ENCODE measurements at regions not wholly inside any gene's neighbourhood (a gene's known extent, or its start where the extent isn't known, plus 50 kb on each side); places are given as distances from the start of the nearest gene placed in this dataset.
A peak's percentile ranks its signal among the peaks of the same experiment; 100 is the strongest.
"Not testable (repeated sequence)": the region's sequence is repeated elsewhere in the genome, so short reads cannot be mapped to it uniquely, and the experiment has no call there.

GRCh38 chr3:10109-10996 is 186.2 kb upstream of the CHL1 start:
- DNase-seq = not testable (repeated sequence)

GRCh38 chr3:11734-12133 is 184.8 kb upstream of the CHL1 start:
- DNase-seq = peak; percentile 52

DNA sequence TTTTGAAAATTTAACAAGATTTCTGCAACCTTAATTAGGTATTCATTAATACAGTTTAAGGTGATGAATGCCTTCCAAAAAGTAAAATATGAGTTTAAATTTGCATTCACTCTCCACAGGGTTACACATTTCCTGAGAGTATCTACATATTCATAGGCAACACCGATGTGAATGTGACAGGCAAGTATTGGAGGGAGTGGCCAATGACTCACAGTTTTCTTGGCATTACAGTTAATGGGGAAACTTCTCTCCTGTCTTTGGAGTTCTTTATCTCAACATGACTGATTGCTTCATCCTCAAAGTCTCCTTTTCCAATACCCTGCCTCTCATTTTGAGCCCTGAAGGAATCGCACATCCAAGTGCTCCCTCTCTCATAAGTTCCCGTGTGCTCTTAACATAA is 181.9 kb upstream of the CHL1 start:
- no peak for DNase-seq

DNA sequence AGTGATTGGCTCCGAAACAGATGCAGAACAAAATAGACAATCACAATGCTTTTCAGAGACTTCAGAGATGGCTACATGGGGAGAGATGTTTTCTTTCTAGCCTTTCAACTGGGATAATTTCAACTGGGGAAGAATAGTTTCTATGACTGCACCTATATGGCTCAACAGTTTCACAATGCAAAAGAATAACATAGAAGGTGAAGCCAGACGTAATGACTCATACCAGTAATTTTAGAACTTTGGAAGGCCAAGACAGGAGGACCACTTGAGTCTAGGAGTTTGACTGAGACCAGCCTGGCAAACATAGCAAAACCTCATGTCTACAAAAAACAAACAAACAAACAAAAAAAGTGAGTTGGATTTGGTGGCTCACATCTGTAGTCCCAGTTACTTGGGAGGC is 180.2 kb upstream of the CHL1 start:
- no peak for DNase-seq

DNA sequence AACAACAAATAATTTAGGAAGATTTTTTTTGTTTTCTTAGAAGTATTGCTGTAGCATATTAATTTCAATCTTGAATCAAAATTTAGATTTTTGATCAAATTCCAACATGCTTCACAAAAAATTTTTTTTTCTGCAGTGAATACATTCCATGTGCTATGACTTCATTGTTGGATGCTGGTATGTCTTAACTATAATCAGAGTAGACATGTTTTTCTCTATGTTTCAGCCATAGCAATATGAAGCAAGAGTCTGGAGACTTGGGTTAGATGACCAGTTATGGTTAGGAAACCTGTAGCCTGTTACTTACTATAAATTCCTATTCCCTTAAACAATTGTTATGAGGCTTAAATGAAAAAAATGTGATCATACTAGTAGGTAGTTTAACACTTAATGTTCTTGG is 176.1 kb upstream of the CHL1 start:
- no peak for DNase-seq

GRCh38 chr3:24006-24405 is 172.6 kb upstream of the CHL1 start:
- peak; percentile 42 for DNase-seq

GRCh38 chr3:25056-25455 is 171.5 kb upstream of the CHL1 start:
- no peak for DNase-seq

DNA sequence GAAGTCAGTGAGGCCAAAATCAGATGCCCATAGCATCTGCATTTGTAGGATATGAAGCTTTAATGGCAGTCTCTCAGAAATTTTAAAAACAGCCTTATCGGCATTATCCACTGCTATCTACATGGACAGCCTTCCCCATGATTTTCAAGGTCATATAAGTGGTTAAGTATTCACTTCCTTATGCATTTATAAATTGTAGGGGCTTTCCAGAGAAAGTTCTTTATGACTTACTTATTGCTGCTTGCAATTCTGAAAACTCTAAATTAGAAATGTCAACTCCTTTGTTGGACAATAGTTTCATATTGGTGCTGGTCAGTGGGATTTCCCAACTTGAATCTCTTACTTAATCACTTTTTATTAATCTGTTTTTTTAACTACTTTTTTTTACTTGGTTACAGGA is 160.6 kb upstream of the CHL1 start:
- not testable (repeated sequence) for DNase-seq

DNA sequence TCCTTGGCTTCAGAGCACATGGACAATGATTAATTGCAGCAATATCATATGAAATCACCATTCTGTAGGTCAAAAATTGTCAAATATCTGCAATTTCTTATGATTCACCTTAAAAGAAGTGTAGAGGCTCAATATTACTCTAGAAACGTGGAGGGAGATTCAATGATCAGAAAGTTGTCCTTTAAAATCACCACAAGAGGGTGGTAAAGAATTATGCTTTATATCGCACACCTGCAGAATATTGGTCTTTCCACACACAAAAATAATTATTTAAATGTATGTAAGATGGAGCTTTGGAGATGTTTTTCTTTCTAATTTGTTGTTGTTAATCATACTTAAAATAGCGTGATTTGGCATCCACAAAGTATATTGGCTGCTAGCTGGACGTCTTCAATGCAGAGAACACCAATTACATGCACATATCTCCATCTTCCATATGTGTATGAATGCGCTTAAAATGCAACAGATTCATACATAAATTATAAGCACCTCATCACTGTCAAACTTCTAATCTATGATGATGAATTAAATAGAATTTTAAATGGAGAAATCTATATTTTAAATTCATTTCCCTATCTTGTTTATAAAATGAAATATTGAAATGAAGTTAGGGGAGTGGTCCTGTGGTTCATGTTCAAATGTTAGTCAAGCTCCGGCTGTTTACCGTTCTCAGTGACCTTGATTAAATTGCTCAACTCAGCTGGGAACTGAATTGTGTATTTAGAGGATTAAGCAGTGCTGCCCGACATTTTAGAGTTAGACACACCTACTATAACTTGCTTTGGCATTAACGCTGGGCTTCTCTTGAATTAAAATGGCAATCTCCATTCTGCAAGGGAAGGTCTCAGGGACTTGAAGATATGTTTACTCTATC is 153.5 kb upstream of the CHL1 start:
- DNase-seq = not testable (repeated sequence)

GRCh38 chr3:44028-44676 is 152.4 kb upstream of the CHL1 start:
- no peak for DNase-seq

DNA sequence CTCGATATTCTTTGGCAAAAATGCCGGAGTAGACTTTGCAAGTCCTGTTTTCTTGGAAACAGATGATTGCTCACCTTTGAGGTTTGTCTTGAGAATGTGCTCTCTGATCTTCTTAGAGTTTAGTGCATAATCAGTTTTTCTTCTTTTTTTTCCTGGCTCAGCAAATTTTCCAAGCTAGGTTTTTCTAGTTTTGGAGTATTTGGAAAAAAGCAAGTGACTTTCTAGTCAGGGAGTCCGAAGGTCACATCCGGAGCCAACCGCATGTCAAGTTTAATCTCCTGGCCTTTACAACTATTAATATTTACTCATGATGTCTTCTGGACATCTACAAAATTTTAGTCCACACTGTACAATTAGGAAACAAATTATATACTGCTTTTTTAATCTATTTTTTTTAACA is 151.6 kb upstream of the CHL1 start:
- DNase-seq = not testable (repeated sequence)

- DNase-seq = no peak
Measured at GRCh38 chr3:46576-46975, 150.0 kb upstream of the CHL1 start.

DNA sequence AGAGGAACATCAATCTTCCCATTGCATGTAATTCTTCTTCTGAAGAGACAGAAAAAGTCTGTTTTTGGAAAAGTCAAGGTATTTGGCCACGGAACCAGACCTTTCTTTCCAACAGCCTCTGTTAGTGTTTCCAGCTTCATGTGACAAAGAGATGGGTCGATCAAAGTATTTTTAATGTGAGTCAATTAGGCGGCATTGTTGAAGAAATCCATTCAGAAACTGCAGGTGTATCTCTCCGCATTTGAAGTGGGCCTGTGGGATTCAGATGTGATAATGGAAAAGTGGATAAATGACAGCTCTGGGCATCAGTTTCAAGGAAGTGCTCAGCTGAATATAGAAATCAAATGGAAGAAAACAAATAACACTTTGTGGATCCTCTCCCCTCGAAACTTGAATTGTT is 143.1 kb upstream of the CHL1 start:
- DNase-seq = not testable (repeated sequence)

DNA sequence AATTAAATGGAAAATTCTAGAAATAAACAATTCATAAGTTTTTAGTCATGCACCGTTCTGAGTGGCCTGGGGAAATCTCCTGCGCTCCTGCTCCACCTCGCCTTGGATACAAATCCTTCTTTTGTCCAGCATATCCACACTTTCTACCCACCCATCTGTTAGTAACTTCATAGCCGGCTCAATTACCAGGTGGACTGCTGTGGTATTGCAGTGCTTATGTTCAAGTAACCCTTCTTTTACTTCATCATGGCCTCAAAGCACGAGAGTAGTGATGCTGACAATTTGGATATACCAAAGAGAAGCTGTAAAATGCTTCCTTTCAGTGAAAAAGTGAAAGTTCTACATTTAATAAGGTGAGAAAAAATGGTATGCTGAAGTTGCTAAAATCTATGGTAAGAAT is 142.3 kb upstream of the CHL1 start:
- DNase-seq = no peak

DNA sequence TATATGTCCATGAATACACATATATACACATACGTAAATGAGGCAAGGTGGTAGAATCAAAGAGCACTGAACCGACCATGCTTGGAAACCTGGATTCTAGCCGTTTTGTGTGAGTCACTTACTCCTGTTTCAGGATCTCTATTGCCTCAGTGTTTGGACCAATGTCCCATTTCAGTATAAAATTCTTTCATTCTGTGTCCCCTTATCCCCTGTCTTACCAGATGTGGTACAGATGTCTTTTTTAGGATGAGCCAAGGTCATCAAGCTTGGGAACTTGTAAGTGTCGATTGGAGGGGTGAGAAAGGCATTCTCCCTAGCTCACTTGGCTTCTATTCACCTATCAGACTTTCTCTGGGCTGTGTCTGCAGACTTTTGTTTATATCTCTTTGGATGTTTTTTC is 139.9 kb upstream of the CHL1 start:
- no peak for DNase-seq

- no peak for DNase-seq
Measured at GRCh38 chr3:59854-60253, 136.7 kb upstream of the CHL1 start.

- DNase-seq = no peak
Measured at GRCh38 chr3:63095-63765, 133.3 kb upstream of the CHL1 start.

DNA sequence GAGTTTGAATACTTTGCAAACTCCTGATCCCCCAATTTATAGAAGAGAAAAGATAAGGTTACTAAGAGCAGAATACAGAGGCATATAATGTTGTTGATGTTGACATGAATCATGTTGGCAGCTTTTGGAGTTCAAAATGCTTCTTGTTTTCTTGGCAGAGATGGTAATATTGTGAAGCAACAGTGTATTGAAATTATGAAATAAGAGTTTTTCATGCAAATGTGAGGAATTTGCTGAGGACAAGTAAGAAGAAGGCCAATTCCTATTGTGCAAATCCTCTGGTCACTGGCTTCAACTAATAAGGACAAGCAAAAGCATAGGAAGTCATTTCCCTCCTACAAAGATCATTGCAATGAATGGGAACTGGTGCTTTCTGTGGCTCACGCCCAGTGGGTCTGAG is 126.9 kb upstream of the CHL1 start:
- no peak for DNase-seq

DNA sequence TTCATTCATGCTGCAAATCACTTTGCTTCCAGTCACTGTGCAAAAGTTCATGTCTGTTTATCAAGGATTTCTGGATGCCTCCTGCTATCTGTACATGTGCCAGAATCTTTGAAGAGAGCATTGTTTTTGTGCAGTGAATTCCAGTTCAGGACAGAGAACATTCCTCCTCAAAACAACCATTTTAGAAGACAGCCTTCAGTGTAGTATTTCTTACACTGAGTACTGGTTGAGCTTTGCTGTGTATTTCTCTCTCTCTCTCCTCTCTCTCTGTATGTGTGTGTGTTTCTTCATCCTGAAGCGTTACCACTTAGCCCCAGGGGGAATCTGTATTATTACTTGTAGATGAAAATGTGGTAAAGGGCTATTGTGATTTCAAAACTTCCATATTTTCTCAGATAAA is 123.8 kb upstream of the CHL1 start:
- DNase-seq = no peak

DNA sequence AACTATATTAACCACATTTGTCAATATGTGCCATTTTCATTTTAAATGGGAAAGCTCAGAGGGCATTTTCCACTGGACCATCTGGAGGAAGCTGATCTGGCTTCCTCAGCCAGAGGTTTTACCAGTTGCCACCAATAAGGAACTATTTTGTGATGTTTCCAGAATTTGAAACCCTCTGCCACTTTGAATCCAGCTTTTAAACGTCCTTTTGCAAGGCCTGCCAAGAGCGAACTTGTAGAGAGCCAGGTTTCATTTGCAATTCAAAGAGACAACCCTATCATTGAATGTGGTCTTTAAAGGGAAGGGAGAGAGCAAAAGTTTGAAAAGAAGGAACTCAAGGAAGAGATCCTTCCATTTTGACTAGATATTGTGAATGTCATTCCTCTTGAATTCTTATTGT is 123.3 kb upstream of the CHL1 start:
- no peak for DNase-seq

- no peak for DNase-seq
Measured at GRCh38 chr3:74676-75243, 121.8 kb upstream of the CHL1 start.

DNA sequence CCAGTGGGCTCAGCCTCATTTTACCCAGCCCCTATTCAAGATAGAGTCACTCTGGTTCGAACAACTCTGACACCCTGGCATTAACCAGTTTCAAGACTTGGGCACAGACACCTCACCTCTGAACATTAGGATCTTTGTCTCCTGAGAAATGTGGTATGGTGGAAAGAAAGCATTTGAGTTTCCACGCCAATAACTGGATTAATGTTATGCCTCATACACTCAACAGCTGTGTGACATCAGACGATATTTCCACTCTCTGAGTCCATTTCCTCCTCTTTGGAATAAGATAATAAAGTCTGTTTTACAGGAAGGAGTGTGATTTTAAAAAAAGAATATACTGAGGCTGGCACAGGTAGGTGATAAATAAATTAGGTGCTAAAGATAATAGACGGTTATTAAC is 121.3 kb upstream of the CHL1 start:
- no peak for DNase-seq

GRCh38 chr3:79542-79941 is 117.0 kb upstream of the CHL1 start:
- no peak for DNase-seq
